CD1c-positive myeloid dendritic cell (primary cell): ENCODE measurements at regions not wholly inside any gene's neighbourhood (a gene's known extent, or its start where the extent isn't known, plus 50 kb on each side); places are given as distances from the start of the nearest gene placed in this dataset.

Experiments used
- DNase-seq: peaks from one replicate; pipeline ENCODE4 v3.0.0-alpha.2; 2016; ENCODE audit errors: extremely low spot score

GRCh38 chr3:83092521-83093221 is 1331.2 kb upstream of the GBE1 start:
- no peak for DNase-seq

- no peak for DNase-seq
These were observed 1314.6 kb upstream of the GBE1 start for GRCh38 chr3:83076041-83076440.

- no peak for DNase-seq
These were observed 1313.0 kb upstream of the GBE1 start for GRCh38 chr3:83074485-83074884.

- DNase-seq = no peak
These were observed 1304.5 kb upstream of the GBE1 start for GRCh38 chr3:83065851-83066460.

GRCh38 chr3:83063446-83063845 is 1302.0 kb upstream of the GBE1 start:
- no peak for DNase-seq

GRCh38 chr3:83048556-83048955 is 1287.1 kb upstream of the GBE1 start:
- no peak for DNase-seq

GRCh38 chr3:83039422-83039821 is 1278.0 kb upstream of the GBE1 start:
- DNase-seq = no peak

GRCh38 chr3:83035704-83036010 is 1274.2 kb upstream of the GBE1 start:
- DNase-seq = no peak

GRCh38 chr3:83034806-83035703 is 1273.6 kb upstream of the GBE1 start:
- DNase-seq = no peak

GRCh38 chr3:83033133-83033532 is 1271.7 kb upstream of the GBE1 start:
- no peak for DNase-seq

- no peak for DNase-seq
These were observed 1261.6 kb upstream of the GBE1 start for GRCh38 chr3:83023086-83023485.

GRCh38 chr3:83011481-83011880 is 1250.0 kb upstream of the GBE1 start:
- DNase-seq = no peak

- DNase-seq = no peak
These were observed 1242.5 kb upstream of the GBE1 start for GRCh38 chr3:83003917-83004316.

- DNase-seq = no peak
These were observed 1241.5 kb upstream of the GBE1 start for GRCh38 chr3:83002869-83003445.

- DNase-seq = no peak
These were observed 1238.3 kb upstream of the GBE1 start for GRCh38 chr3:82999777-83000176.

GRCh38 chr3:82978368-82978767 is 1216.9 kb upstream of the GBE1 start:
- DNase-seq = no peak

- DNase-seq = no peak
These were observed 1216.4 kb upstream of the GBE1 start for GRCh38 chr3:82977871-82978270.

- no peak for DNase-seq
These were observed 1212.3 kb upstream of the GBE1 start for GRCh38 chr3:82973791-82974190.

- no peak for DNase-seq
These were observed 1198.9 kb upstream of the GBE1 start for GRCh38 chr3:82960379-82960778.

- DNase-seq = no peak
These were observed 1196.3 kb upstream of the GBE1 start for GRCh38 chr3:82957696-82958095.

- DNase-seq = no peak
These were observed 1195.6 kb upstream of the GBE1 start for GRCh38 chr3:82957079-82957478.

- no peak for DNase-seq
These were observed 1193.0 kb upstream of the GBE1 start for GRCh38 chr3:82954486-82954885.

- no peak for DNase-seq
These were observed 1180.6 kb upstream of the GBE1 start for GRCh38 chr3:82942041-82942440.
